ENCODE measurements at regions not wholly inside any gene's neighbourhood (a gene's known extent, or its start where the extent isn't known, plus 50 kb on each side); places are given as distances from the start of the nearest gene placed in this dataset.

DNA sequence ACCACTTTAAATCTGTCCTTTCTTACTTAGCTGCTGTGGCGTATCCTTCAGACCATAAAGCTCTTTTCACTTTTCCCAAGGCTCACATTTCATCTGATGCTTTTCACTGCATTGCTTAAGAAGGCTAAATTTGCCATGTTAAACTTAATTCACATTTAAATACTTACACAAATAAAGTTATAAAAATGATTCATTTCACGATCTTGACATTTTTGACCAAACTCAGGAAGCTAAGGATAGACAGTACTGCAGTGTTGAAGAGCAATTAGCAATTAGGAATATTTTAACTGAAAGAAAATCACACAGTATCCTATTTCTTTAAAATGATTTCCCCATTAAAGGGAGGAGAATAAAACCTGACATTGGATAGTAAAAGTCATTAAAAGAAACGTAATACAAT lies 1038.6 kb downstream of the STPG2 start:
- H3K4me1 ChIP-seq (ENCODE audit: control insufficient read depth in 1 of 2, insufficient read depth in 2 of 2, low read length in 2 of 2): no peaks in the 10 kb centered on the region
- H3K4me3 ChIP-seq (replicated peaks in 1 of 3; ENCODE audit: low read depth in 2 of 3, low read length in 3 of 3): no peak overlapping the region
- Mint-ChIP-seq H3K36me3 (no peaks in the 10 kb centered on the region), H3K9me3 (peaks cover 0 to 15% (median 9%) of the 10 kb centered on the region in 7 donors), H3K4me1 (no peaks in the 10 kb centered on the region), H3K27me3 (ENCODE audit: low read depth in 3 of 3) (no peaks in the 10 kb centered on the region), H3K4me3 (no peak overlapping the region), H3K27ac (no peak overlapping the region)
- peaks cover 5 to 6% of the 10 kb centered on the region in 2 donors for H3K9me3 ChIP-seq (replicated peaks in 1 of 2; ENCODE audit: control insufficient read depth in 1 of 2, insufficient read depth in 1 of 2, low read length in 2 of 2)
- no peak overlapping the region for H3K4me2 ChIP-seq (replicated peaks; ENCODE audit: extremely low read depth, low read length, poor library complexity, severe bottlenecking)
- no peak overlapping the region for H2AFZ ChIP-seq (ENCODE audit: insufficient read depth, low read depth, low read length, poor library complexity, severe bottlenecking)
- intact Hi-C loops (cut with micrococcal nuclease): no loop called here
- no peaks in the 10 kb centered on the region for H3K27me3 ChIP-seq (ENCODE audit: control insufficient read depth in 2 of 2, insufficient read depth in 2 of 2, low read length in 2 of 2)
- H3K27ac ChIP-seq (ENCODE audit: low read depth in 1 of 2, low read length in 2 of 2): no peak overlapping the region
- H3K36me3 ChIP-seq (replicated peaks in 1 of 2; ENCODE audit: control insufficient read depth in 1 of 2, insufficient read depth in 2 of 2, low read length in 2 of 2): no peaks in the 10 kb centered on the region
- H3K79me2 ChIP-seq (ENCODE audit: insufficient read depth, low read length): no peaks in the 10 kb centered on the region
- WGBS (ENCODE audit: insufficient coverage): 89% methylated on average over 1 of the region's 3 CpGs
- DNase-seq: no peak
- H4K20me1 ChIP-seq (ENCODE audit: insufficient read depth, low read length): no peaks in the 10 kb centered on the region
- TF ChIP-seq CTCF (IDR thresholded peaks at IDR 0.05): no peak
- no peak overlapping the region for H3K9ac ChIP-seq (ENCODE audit: insufficient read depth, low read length, poor library complexity, severe bottlenecking)

DNA sequence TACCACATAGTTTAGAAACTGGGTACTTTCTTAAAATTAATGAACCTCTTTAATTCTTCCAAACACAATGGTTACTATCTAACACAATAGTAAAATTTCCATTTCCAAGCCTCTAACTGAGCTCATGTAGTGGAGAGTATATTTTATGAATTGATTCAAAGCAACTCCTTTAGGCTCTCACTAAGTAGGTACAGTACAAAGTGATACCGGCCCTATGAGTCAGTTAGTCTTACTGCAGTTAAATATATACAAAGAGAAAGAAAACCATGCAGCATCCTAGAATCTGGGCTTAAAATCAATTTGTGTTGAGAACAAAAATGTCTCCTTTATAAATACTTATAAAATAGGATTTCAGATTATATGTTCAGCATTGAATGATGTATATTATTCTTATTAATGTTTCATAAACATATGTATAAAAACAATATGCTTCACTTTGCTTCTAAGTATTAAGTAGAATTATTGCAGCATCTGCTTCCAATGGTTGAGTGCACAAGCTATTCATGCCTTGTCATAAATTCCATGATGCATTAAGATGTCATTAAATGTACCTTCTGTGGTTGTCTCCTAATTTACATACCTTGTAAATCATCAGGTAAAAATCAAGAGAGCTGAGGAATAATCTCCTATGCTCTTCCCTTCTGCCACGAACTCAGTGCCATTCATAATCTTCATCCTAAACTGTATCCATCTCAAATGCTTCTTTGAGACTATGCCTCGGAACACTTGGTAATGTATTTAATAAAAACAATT lies 1037.8 kb downstream of the STPG2 start:
- no peaks in the 10 kb centered on the region for H3K27me3 Mint-ChIP-seq (ENCODE audit: low read depth in 3 of 3)
- DNase-seq: no peak
- no peak overlapping the region for H3K4me3 Mint-ChIP-seq
- Histone ChIP-seq H3K9ac (ENCODE audit: insufficient read depth, low read length, poor library complexity, severe bottlenecking) (no peak overlapping the region), H3K4me3 (replicated peaks in 1 of 3; ENCODE audit: low read depth in 2 of 3, low read length in 3 of 3) (no peak overlapping the region), H3K9me3 (replicated peaks in 1 of 2; ENCODE audit: control insufficient read depth in 1 of 2, insufficient read depth in 1 of 2, low read length in 2 of 2) (peaks cover 5 to 10% of the 10 kb centered on the region in 2 donors), H3K27me3 (ENCODE audit: control insufficient read depth in 2 of 2, insufficient read depth in 2 of 2, low read length in 2 of 2) (no peaks in the 10 kb centered on the region), H3K4me1 (ENCODE audit: control insufficient read depth in 1 of 2, insufficient read depth in 2 of 2, low read length in 2 of 2) (no peaks in the 10 kb centered on the region), H2AFZ (ENCODE audit: insufficient read depth, low read depth, low read length, poor library complexity, severe bottlenecking) (no peak overlapping the region), H3K36me3 (replicated peaks in 1 of 2; ENCODE audit: control insufficient read depth in 1 of 2, insufficient read depth in 2 of 2, low read length in 2 of 2) (no peaks in the 10 kb centered on the region), H3K4me2 (replicated peaks; ENCODE audit: extremely low read depth, low read length, poor library complexity, severe bottlenecking) (no peak overlapping the region), H3K27ac (ENCODE audit: low read depth in 1 of 2, low read length in 2 of 2) (no peak overlapping the region), H3K79me2 (ENCODE audit: insufficient read depth, low read length) (no peaks in the 10 kb centered on the region), H4K20me1 (ENCODE audit: insufficient read depth, low read length) (no peaks in the 10 kb centered on the region)
- WGBS (ENCODE audit: insufficient coverage): no CpG with 5 or more reads among the region's 3 CpGs
- no peak overlapping the region for H3K27ac Mint-ChIP-seq
- H3K9me3 Mint-ChIP-seq: peaks cover 0 to 18% (median 10%) of the 10 kb centered on the region in 7 donors
- no peaks in the 10 kb centered on the region for H3K36me3 Mint-ChIP-seq
- intact Hi-C loops (cut with micrococcal nuclease): no loop called here
- no peak for TF ChIP-seq CTCF (IDR thresholded peaks at IDR 0.05)
- no peaks in the 10 kb centered on the region for H3K4me1 Mint-ChIP-seq
